Left renal cortex interstitium (tissue), 4 donors: ENCODE measurements at regions not wholly inside any gene's neighbourhood (a gene's known extent, or its start where the extent isn't known, plus 50 kb on each side); places are given as distances from the start of the nearest gene placed in this dataset.
"Not testable (repeated sequence)": the region's sequence is repeated elsewhere in the genome, so short reads cannot be mapped to it uniquely, and the experiment has no call there.

Experiments used
- DNase-seq, 4 donors: peaks; one replicate each; pipeline ENCODE4 v3.0.0-alpha.2; 2013; ENCODE audit warnings: low read depth in 4 of 4, low spot score in 2 of 4, missing footprints in 1 of 4

DNA sequence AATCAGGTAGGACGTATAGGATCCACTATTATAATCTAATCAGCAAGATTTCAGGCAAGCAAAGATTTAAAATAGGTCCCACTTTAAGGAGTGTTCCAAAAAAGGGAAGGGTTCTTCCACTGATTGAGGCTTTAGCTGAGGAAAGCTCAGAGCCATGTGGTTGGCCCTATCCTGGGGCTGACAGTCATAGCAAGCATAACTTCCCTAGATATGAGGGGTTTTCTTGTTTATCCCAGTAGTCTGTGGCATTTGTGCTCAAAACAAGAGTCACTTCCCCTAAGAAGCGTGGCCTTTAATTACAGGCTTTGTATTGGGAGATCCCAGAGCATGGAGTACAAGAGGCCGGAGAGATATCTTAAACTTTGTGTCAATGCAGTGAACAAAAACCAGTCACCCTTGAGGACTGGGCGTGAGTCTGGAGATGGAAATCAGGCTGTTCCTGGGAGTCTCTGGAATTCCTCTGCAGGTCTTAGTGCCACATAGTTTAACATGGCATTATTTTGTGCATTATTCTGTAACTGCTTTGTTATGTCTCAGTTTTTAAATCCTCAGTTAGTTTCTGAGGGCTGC, 136.9 kb upstream of the FBXO11 start:
- no peak for DNase-seq

DNA sequence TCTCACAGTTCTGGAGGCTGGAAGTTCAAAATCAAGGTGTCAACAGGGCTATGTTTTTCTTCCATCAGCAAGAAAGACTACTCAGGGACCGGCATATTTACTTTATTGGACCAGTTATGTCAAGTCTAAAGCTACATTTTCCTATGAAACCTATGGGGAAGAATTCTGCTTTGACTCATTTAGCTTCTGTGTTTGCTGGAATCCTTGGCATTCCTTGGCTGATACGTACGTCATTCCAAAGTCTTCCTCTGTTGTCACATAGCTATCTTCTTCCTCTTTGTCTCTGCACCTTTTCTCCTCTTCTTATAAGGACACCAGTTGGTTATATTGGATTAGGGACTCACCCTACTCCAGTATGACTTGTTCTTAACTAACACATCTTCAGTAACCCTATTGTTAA, 137.4 kb upstream of the FBXO11 start:
- no peak for DNase-seq

DNA sequence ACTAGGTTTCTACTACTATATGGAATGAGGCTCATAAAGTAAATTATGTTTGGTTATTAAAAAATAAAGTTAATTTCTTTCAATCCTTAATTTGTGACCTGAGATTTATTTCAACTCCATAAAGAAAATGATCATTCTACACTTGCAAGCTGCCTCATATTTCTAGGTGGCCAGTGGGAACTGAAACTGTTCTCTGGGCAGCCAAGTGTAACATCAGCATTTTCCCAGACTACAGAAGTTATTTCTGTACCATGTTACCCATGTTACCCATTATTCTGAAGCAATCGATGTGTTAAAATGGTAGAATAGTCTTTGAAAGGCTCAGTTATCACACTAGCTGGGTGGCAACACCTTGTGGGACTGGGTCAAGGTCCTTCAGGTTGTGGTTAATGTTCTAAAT, 139.3 kb upstream of the FBXO11 start:
- no peak for DNase-seq

DNA sequence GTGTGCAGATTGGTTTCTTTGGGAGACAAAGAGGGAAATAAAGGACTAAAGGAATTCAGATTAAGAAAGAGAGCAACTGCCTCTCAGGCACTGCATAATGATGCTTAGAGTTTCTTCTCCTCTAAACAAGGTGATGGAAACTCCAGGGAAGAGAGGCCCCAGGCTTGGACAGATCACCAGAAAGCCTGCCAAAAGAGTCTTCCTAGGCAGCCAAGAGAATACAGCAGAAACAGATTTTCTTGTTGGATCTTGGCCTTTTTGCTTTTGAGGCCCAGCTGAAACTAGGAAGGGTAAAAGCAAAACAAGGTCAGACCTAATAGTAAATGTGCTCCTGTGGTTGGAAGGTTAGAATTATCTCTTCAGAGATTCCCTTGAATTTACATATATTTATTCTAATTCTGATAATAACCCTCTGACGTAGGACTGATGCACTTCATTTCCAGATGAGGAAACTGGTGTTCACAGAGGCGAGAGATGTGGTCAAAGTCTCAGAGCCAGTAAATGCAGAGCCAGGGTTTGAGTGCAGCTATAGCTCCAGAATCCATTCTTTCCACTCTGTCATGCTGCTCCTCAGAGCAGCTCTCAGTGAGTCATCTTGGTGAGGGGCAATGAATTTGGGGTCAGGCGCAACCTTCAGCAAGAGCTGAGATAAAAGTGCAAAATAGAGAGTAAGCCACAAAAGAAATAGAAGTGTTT, 142.3 kb upstream of the FBXO11 start:
- DNase-seq, result no peak

DNA sequence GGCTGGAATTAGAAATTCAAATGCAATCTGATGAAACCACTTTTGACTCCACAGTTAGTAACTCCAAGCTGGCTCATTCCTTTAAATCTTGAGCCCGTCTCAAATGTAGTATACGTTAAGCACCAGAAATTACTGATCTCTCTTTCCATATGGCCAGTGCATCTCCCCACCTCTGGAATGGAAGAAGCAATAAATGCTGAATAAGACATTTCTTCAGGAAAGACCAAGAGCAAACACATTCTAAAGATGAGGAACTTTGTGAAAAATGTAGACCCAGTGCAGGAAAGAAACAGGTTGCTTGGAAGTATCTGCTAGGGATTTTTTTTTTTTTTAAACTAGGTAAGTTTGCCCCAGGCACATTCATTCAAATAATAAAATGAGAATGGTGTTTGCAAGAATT, 143.1 kb upstream of the FBXO11 start:
- no peak for DNase-seq

DNA sequence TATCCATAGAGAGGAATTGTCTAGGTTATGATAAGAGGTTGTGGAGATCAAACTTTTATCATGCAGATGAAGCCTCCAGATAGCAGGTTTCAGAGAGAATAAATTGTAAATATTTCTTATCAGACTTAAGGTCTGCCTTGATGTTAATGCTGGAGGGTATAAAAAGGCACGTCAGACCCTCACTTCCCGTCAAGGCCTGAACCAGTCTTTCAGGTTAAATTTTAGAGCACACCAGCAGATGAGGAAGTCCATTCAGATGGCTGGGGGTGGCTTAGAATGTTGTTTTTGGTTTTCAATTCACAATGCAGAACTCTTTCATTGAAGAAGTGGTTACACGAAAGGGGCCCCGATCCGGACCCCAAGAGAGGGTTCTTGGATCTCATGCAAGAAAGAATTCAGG, 144.4 kb upstream of the FBXO11 start:
- no peak for DNase-seq

DNA sequence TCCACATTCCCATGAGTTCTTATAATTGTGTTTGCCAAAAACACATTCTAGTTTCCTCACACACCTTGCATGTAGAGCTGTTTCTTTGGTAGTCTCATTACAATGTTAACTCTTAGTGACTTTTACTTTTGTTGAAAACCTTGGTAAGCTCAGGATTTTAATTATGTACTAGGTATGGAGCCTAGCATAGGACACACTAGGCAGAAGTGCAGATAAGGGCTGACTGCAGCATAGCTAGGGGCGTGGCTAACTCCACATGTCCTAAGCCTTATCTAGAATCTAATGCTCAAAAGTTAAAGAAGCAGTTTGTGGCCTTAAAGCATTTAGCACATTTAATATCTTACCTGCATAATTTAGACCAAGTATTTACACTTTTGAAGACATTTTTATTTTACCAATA, 153.7 kb upstream of the FBXO11 start:
- DNase-seq, result no peak

DNA sequence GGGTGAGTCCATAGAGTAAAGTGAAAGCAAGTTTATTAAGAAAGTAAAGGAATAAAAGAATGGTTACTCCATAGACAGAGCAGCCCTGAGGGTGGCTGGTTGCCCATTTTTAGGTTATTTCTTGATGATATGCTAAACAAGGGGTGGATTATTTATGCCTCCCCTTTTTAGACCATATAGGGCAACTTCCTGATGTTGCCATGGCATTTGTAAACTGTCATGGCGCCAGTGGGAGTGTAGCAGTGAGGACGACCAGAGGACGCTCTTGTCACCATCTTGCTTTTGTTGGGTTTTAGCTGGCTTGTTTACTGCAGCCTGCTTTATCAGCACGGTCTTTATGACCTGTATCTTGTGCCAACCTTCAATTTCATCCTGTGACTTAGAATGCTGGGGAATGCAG, 155.4 kb upstream of the FBXO11 start:
- DNase-seq, result not testable (repeated sequence)

DNA sequence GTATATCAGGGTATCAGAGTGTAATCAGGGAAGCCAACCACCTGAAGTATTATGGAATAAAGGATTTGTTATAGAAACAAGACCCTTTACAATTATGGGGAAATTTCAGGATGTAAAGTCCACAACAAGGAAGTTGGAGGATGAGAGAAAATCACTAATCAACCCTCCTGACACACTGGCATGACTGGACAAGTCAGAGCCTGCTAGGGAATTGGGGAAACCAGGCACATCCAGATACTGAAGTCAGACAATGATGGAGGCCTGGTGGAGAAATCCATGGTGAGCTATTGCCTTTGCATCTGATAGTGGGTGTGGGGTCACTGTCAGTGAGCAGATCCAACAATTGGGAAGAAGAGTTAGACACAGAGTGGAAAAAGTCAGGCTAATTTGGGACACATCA, 158.8 kb upstream of the FBXO11 start:
- DNase-seq, result no peak

DNA sequence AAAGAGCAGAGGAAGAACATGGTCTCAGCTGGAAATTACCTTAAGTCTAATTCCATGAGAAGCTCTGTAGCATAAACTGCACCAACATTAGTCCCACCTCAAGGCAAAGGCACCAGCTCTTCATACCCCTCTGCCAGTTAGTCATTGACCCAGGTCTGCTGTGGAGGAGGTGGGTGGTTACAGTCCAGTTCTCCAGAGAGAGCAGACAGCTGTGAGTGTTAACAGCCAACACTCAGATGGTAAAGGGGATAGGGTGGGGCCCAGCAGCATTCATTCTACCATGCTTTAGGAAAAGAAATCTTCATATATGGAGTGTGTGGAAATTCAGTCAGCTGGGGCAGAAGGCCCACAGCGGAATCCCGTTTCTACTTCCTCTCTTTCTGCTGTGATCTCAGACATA, 159.7 kb upstream of the FBXO11 start:
- DNase-seq, result no peak

DNA sequence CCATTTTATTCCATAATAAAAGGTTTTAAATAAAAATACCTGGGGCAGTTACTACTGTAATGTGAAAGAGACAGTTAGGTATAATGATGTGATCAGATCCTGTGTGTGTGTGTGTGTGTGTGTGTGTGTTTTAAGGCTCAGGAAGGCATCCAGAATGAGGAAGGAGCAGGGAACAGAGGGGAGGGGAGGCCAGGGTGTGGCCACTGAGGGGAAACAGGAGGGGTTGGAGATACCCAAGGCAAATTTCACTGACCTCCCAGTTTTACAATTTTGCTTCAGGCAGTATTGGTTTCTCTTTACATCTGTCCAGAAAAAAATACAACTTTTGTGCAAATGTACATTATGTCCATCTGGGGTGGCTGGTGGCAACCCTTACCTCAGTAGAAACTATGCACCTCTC, 163.5 kb upstream of the FBXO11 start:
- DNase-seq, result no peak

DNA sequence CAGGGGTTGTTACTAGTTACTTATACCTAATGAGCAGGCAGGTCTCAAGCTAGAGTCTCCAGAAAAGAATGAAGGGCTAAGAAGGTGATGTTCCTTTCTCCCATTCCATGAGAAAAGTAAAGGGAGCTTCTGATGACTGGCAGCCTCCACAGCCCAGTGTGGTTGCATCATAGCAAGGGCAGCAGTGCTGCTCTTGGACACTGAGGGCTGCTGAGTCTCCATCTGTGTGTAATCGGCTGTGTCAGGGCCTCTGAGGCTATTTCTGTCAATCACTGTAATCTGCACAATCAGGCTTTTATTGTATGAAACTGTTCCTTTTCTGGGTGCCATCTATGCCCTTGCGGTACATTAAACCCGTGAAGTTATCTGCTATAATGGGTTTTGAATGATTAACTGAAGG, 164.1 kb upstream of the FBXO11 start:
- no peak for DNase-seq

DNA sequence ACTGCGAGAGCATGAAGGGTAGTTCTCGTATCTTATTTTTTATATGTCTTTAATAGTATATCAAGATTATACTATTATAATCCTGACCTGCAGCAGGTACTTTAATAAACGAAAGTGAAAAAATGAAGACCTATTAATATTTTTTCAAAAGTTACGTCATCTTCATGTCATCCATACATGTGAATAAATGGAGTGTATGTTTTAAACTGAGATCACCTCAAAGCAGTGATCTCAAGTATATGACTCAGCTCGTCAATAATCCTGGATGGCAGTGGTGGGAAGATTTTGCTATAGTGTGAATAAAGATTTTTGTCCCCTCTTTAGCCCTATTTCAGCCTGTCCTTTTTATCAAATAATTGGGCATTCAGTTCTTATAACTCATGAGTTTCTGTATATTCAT, 166.3 kb upstream of the FBXO11 start:
- no peak for DNase-seq

DNA sequence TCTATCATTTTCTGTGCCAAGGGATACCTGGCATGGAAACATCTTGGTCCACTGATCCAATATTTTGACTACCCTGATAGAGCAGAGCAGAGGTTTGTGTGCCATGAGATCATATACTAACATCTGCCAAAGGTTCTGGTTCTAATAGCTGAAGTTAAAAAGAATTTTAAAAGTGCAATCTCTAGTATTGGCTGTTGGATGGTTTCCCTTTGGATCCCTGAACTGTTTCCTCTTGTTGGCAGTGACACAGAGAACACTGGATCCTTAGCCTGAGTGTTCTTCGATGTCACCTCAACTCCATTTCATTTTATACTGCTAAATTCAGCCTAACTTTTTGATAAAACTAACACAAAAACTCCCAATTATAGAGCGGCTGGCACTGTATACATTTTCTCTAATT, 169.3 kb upstream of the FBXO11 start:
- no peak for DNase-seq

DNA sequence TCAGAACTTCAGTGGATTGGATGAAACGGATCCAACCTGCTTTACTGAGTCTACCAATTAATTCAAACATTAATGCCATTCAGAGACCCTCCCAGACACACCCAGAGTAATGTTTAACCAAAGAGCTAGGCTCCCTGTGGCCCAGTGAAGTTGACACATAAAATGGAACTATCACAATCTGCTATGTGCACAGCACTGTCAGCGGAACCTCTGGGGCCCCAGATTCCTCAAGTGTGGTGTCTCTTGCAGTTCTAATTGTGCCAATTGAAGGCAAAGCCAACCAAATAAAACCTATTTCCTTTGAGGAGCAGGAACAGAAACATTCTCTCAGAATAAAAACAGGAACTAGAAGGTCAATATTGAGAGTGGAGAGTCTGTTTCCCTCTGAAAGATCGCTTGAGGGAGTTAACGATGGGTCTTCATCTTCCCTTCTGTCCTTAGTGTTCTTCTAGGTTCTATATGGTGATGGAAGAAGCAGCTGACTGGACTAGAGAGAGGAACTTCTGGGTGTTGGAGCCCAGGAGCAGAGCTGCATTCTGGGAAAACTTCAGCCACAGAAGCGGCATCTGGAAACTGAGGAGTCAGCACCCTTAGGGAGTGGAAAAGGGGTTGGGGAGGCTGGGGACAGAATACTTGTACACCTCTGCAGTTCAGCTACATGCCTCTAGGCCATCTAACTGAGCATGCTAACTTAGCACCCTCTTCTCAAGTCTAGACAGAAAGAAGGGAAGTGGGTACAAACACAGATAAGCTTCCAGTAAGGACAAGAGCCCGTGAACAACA, 174.4 kb upstream of the FBXO11 start:
- DNase-seq, result no peak

DNA sequence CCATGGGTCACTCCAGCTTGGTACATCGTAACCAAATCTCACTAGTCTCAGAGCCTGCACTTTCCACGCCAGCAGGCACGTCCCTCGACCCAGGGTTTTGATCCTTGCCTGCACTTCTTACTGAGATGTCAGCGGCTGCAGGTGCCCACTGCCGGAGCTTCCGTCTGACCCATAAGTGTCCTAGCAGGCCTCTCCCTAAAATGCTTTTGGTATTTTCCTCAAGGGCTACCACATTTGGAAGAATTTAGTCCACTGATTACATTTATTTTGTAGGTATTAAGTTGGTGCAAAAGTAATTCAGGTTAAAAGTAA, 175.0 kb upstream of the FBXO11 start:
- no peak for DNase-seq

DNA sequence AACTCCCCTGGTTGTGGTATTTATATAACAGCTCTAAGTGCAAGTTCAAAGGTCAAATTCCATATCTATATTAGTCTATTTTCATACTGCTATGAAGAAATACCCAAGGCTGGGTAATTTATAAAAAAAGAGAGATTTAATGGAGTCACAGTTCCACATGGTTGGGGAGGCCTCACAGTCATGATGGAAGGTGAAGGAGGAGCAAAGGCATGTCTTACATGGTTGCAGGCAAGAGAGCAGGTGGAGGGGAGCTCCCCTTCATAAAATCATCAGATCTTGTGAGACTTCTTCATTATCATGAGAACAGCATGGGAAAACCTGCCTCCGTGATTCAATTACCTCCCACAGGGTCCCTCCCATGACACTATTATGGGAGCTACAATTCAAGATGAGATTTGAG, 179.6 kb upstream of the FBXO11 start:
- DNase-seq, result no peak

DNA sequence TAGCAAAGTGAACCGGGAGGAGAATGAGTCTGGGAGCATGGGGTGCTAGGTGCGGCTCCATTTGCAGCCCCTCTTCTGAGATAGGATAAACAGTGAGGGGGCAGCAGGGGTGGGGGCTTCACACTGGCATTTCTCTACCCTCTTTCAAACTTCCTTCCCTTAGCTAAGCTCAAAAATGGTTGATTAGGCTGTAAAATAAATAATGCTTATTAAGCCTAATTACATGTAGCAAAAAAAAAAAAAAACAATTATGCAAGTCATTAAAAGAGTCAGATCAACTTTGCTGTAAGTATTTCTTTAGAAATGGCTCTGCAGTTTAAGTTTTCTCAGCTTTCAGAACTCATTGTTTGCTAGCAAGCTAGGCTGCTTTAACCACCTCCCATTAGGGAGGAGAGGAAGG, 182.7 kb upstream of the FBXO11 start:
- DNase-seq, result no peak

DNA sequence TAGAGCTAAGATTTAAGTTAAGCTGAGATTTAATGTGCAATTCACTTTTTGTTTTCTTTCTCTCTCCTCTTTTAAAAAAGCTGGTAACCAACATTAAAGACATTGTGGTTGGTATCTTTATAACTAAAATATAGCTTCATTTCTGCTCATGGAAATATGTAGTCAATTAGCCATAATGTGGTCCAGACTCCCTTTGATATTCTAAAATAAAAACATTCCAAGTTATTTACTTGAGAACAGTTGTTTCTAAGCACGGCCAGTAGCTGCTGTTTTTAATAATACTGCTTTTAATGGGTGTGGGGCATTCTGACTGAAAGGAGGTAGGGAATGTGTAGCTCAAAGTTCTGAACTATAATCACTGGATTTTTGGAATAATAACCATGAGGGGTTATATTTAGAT, 183.3 kb upstream of the FBXO11 start:
- DNase-seq, result no peak

DNA sequence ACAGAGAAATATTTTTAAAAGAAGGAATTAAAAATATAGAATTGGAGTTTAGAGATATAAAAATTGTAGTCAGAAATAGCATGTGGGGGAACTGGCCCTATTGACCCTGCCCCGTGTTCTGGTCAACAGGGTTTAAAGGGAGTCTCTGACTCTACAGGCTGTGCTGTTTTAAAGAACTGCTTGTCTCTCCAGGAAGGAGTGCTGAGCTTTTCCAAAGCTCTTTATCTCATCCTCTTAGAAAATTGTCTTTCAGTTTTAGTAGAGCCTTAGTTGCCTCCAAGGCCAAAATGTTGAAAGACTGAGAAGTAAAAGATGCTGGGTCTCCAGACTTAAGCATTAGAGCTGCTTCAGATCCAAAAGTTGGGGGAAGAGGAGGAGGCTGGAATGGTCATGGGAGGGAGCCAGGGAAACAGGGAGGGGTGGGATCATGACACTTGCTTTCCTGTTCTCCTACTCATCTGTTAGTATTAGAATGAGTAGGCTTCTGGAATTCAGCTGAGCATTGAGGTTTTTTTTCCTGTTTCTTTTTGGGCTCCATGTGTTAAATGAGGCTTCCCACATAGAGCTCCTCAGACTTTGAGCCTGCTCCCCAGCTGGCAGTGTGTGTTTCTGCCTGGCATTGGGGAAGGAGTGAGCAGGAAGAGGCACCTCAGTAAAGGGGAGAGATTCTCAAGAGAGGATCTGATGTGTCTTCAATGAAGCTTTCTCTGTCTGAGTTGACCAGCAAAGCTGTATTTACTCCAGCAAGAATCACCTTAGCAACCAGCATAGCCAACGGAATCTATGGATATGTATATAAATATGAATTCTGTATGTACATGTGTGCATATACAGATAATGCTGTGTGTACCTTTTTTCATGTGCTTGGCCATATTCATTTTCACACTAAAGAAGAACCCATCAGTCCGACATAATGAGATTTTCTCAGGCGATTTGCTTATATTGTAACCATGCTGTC, 186.8 kb upstream of the FBXO11 start:
- no peak for DNase-seq

DNA sequence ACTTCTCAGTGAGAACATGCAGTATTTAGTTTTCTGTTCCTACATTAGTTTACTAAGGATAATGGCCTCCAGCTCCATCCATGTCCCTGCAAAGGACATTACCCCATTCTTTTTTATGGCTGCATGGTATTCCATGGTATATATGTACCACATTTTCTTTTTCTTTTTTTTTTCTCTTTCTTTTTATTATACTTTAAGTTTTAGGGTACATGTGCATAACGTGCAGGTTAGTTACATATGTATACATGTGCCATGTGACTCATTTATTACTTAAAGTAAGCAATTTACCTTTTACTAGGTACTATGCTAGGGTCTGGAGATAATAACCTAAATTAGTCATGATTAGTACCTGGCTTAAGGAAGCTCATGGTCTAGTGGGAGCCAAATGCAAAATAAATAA, 190.5 kb upstream of the FBXO11 start:
- not testable (repeated sequence) for DNase-seq
